Mesenchymal stem cell (in vitro differentiated cells and primary cell): ENCODE measurements at regions not wholly inside any gene's neighbourhood (a gene's known extent, or its start where the extent isn't known, plus 50 kb on each side); places are given as distances from the start of the nearest gene placed in this dataset.

Source experiments
- DNase-seq: peaks from one replicate; pipeline ENCODE4 v3.0.0-alpha.2; 2013
- H2AFZ ChIP-seq: one replicate; pipeline ENCODE4 v1.6.1; 2013; ENCODE audit warnings: low read depth, mild to moderate bottlenecking, control low read depth, inconsistent platforms, low read length, moderate library complexity
- H2AK5ac ChIP-seq: 2 replicates; pipeline ENCODE4 v1.6.1; 2013; ENCODE audit warnings: low read length, moderate library complexity, mild to moderate bottlenecking, inconsistent platforms; ENCODE audit not compliant: severe bottlenecking
- H2BK120ac ChIP-seq: one replicate; pipeline ENCODE4 v1.6.1; 2013; ENCODE audit warnings: low read depth, mild to moderate bottlenecking, inconsistent platforms, low read length, moderate library complexity
- H2BK12ac ChIP-seq, 2 experiments: one replicate each; pipeline ENCODE4 v1.6.1; 2013; ENCODE audit warnings: inconsistent platforms in 2 of 2, low read length in 2 of 2, mild to moderate bottlenecking in 2 of 2, moderate library complexity in 2 of 2, control low read depth in 1 of 2
- H2BK15ac ChIP-seq: one replicate; pipeline ENCODE4 v1.6.1; 2013; ENCODE audit warnings: mild to moderate bottlenecking, low read depth, inconsistent platforms; ENCODE audit not compliant: poor library complexity, severe bottlenecking
- H2BK5ac ChIP-seq: 2 replicates; pipeline ENCODE4 v1.6.1; 2013; ENCODE audit warnings: low read depth, mild to moderate bottlenecking, low read length, control low read depth, inconsistent platforms; ENCODE audit not compliant: poor library complexity, severe bottlenecking
- H3K14ac ChIP-seq, 2 experiments: one replicate each; pipeline ENCODE4 v1.6.1; 2013; ENCODE audit warnings: inconsistent platforms in 2 of 2, low read length in 2 of 2, control low read depth in 1 of 2, mild to moderate bottlenecking in 1 of 2, moderate library complexity in 1 of 2
- H3K18ac ChIP-seq, 2 experiments: one replicate each; pipeline ENCODE4 v1.6.1; 2013; ENCODE audit warnings: inconsistent platforms in 2 of 2, low read length in 2 of 2, control low read depth in 1 of 2, low read depth in 1 of 2, mild to moderate bottlenecking in 1 of 2
- H3K23ac ChIP-seq, 2 experiments: one replicate each; pipeline ENCODE4 v1.6.1; 2013; ENCODE audit warnings: inconsistent platforms in 2 of 2, low read length in 2 of 2, mild to moderate bottlenecking in 2 of 2, moderate library complexity in 2 of 2, control low read depth in 1 of 2
- H3K27ac ChIP-seq: 2 replicates; pipeline ENCODE4 v1.5.1; 2013; ENCODE audit warnings: mild to moderate bottlenecking, moderate library complexity, low read length, control low read depth, inconsistent platforms; ENCODE audit not compliant: poor library complexity, severe bottlenecking
- H3K27me3 ChIP-seq, 2 experiments: 2 replicates each; pipeline versions ENCODE4 v1.6.1 to v1.7.0; 2013; ENCODE audit warnings: low read length in 2 of 2, mild to moderate bottlenecking in 2 of 2, moderate library complexity in 2 of 2, control low read depth in 1 of 2, inconsistent platforms in 1 of 2; ENCODE audit not compliant: control insufficient read depth in 1 of 2, insufficient read depth in 1 of 2
- H3K36me3 ChIP-seq, 2 experiments: 2 replicates each; pipeline versions ENCODE4 v1.6.1 to v1.7.0; 2013; ENCODE audit warnings: low read length in 2 of 2, control low read depth in 1 of 2, inconsistent platforms in 1 of 2, low read depth in 1 of 2, mild to moderate bottlenecking in 1 of 2; ENCODE audit not compliant: insufficient read depth in 2 of 2, control insufficient read depth in 1 of 2
- H3K4ac ChIP-seq, 2 experiments: one replicate each; pipeline ENCODE4 v1.6.1; 2013; ENCODE audit warnings: inconsistent platforms in 2 of 2, low read length in 2 of 2, mild to moderate bottlenecking in 2 of 2, moderate library complexity in 2 of 2, control low read depth in 1 of 2, low read depth in 1 of 2
- H3K4me1 ChIP-seq: 2 replicates; pipeline ENCODE4 v1.6.1; 2013; ENCODE audit warnings: low read depth, low read length, control low read depth; ENCODE audit not compliant: control insufficient read depth, insufficient read depth
- H3K4me2 ChIP-seq: 2 replicates; pipeline ENCODE4 v1.6.1; 2013; ENCODE audit warnings: low read length, mild to moderate bottlenecking, inconsistent platforms; ENCODE audit not compliant: poor library complexity, severe bottlenecking
- H3K4me3 ChIP-seq, 2 experiments: 2 replicates each; pipeline versions ENCODE4 v1.5.1 to v1.7.0; 2013; ENCODE audit warnings: low read length in 2 of 2, mild to moderate bottlenecking in 2 of 2, control low read depth in 1 of 2, low read depth in 1 of 2; ENCODE audit not compliant: insufficient read depth in 1 of 2
- H3K79me1 ChIP-seq: replicated peaks from 2 replicates; pipeline ENCODE4 v1.6.1; 2013; ENCODE audit warnings: mild to moderate bottlenecking, control low read depth, low read length, inconsistent platforms; ENCODE audit not compliant: poor library complexity, severe bottlenecking
- H3K9ac ChIP-seq: 2 replicates; pipeline ENCODE4 v1.7.0; 2013; ENCODE audit warnings: mild to moderate bottlenecking, low read length, moderate library complexity
- H3K9me3 ChIP-seq: 2 replicates; pipeline ENCODE4 v1.7.0; 2013; ENCODE audit warnings: mild to moderate bottlenecking, low read length; ENCODE audit not compliant: control insufficient read depth
- H4K8ac ChIP-seq: one replicate; pipeline ENCODE4 v1.6.1; 2013; ENCODE audit warnings: inconsistent platforms, mild to moderate bottlenecking, low read length, moderate library complexity
- H4K91ac ChIP-seq: one replicate; pipeline ENCODE4 v1.6.1; 2013; ENCODE audit warnings: mild to moderate bottlenecking, low read length, inconsistent platforms
- WGBS: methylation state at CpG from one replicate; pipeline ENCODE4 v1.1.7; 2013; ENCODE audit warnings: mixed read lengths; 5-methylcytosine and 5-hydroxymethylcytosine counted together

DNA sequence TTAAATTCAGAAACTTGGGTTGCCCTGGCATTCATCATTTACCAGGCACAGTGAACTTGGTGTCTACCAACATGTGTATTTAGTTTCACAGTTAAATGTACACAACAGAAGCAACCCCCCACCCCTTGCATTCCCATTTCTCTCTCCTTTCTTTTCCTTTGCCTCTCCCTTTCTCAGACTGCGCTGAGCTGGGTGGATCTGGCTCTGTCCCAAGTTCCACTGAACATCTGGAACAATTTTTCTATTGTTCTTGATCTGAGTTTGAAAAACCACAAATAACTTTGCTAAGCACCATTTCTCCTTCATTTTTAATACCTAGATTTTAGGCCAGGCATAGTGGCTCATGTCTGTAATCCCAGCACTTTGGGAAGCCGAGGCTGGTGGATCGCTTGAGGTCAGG lies 242.2 kb downstream of the ABHD5 start:
- Histone ChIP-seq H2BK5ac (no peak overlapping the region), H2AFZ (no peak overlapping the region), H3K18ac (no peak overlapping the region), H2BK12ac (no peak overlapping the region), H3K9ac (no peak overlapping the region), H3K79me1 (no peaks in the 10 kb centered on the region), H4K91ac (no peak overlapping the region), H3K27me3 (no peaks in the 10 kb centered on the region), H3K4me2 (no peak overlapping the region), H3K14ac (no peak overlapping the region), H4K8ac (no peak overlapping the region), H3K4me1 (no peaks in the 10 kb centered on the region), H2AK5ac (no peak overlapping the region), H3K27ac (no peak overlapping the region), H3K4ac (no peak overlapping the region), H2BK120ac (no peak overlapping the region), H3K9me3 (no peaks in the 10 kb centered on the region), H3K4me3 (no peak overlapping the region), H2BK15ac (no peak overlapping the region), H3K36me3 (no peaks in the 10 kb centered on the region), H3K23ac (no peak overlapping the region)
- WGBS: 75% methylated on average over 3 of the region's 3 CpGs
- DNase-seq: no peak

- Histone ChIP-seq H2BK12ac (no peak overlapping the region), H3K9ac (no peak overlapping the region), H2AFZ (no peak overlapping the region), H3K4me1 (peaks cover 7% of the 10 kb centered on the region), H3K9me3 (no peaks in the 10 kb centered on the region), H2BK5ac (no peak overlapping the region), H3K36me3 (no peaks in the 10 kb centered on the region), H3K27me3 (peaks cover 14 to 59% of the 10 kb centered on the region in 2 experiments), H3K23ac (no peak overlapping the region), H3K79me1 (no peaks in the 10 kb centered on the region), H2AK5ac (no peak overlapping the region), H3K14ac (no peak overlapping the region), H2BK120ac (no peak overlapping the region), H3K18ac (no peak overlapping the region), H3K27ac (no peak overlapping the region), H2BK15ac (no peak overlapping the region), H4K8ac (no peak overlapping the region), H3K4me2 (no peak overlapping the region), H3K4me3 (no peak overlapping the region), H3K4ac (no peak overlapping the region), H4K91ac (no peak overlapping the region)
- DNase-seq: no peak
- 88% methylated on average over 5 of the region's 5 CpGs for WGBS
Observed at GRCh38 chr3:43948013-43948412, 257.3 kb downstream of the ABHD5 start.

GRCh38 chr3:43949594-43949993 lies 258.9 kb downstream of the ABHD5 start:
- DNase-seq: no peak
- WGBS: 80% methylated on average over 6 of the region's 6 CpGs

DNA sequence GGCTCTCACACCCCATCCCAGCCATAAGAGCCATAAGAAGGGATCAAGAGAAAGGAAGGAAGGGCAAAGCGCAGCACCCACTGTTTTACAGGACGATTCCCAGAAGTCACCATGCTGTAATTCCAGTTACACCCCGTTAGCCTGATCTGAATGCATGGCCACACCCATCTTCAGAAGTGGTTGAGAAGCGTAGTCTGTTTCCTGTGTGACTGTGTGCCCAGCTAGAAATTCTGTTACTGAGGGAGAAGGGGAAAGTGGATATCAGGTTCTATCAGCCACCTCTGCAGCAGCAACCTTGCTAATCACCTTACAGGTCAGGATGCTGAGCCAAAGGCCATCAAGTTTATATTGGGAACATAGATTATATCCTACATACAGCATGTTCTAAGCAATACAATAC lies 260.0 kb downstream of the ABHD5 start:
- no peak overlapping the region for H3K9ac ChIP-seq
- peaks cover 14 to 64% of the 10 kb centered on the region in 2 experiments for H3K27me3 ChIP-seq
- DNase-seq: no peak
- H2BK5ac ChIP-seq: no peak overlapping the region
- no peak overlapping the region for H4K91ac ChIP-seq
- H2BK15ac ChIP-seq: no peak overlapping the region
- WGBS: 80% methylated on average over 4 of the region's 4 CpGs
- no peak overlapping the region for H3K4ac ChIP-seq
- no peak overlapping the region for H2AK5ac ChIP-seq
- H3K14ac ChIP-seq: no peak overlapping the region
- H3K4me2 ChIP-seq: no peak overlapping the region
- no peak overlapping the region for H3K4me3 ChIP-seq
- H2BK12ac ChIP-seq: no peak overlapping the region
- no peaks in the 10 kb centered on the region for H3K79me1 ChIP-seq
- H3K27ac ChIP-seq: no peak overlapping the region
- H2BK120ac ChIP-seq: no peak overlapping the region
- H3K36me3 ChIP-seq: no peaks in the 10 kb centered on the region
- H3K4me1 ChIP-seq: peaks cover 15% of the 10 kb centered on the region
- H3K23ac ChIP-seq: no peak overlapping the region
- no peak overlapping the region for H3K18ac ChIP-seq
- H2AFZ ChIP-seq: no peak overlapping the region
- no peaks in the 10 kb centered on the region for H3K9me3 ChIP-seq
- H4K8ac ChIP-seq: no peak overlapping the region

More at GRCh38 chr3:43949594-43949993, 258.9 kb downstream of the ABHD5 start:
- Histone ChIP-seq H3K14ac (no peak overlapping the region), H3K4ac (no peak overlapping the region), H4K8ac (no peak overlapping the region), H3K9me3 (no peaks in the 10 kb centered on the region), H3K4me2 (no peak overlapping the region), H2BK12ac (no peak overlapping the region), H3K4me1 (peaks cover 14% of the 10 kb centered on the region), H2BK15ac (no peak overlapping the region), H3K9ac (no peak overlapping the region), H3K27ac (no peak overlapping the region), H3K4me3 (no peak overlapping the region), H2AK5ac (no peak overlapping the region), H2BK120ac (no peak overlapping the region), H3K36me3 (no peaks in the 10 kb centered on the region), H4K91ac (no peak overlapping the region), H2AFZ (no peak overlapping the region), H3K79me1 (no peaks in the 10 kb centered on the region), H3K18ac (no peak overlapping the region), H3K27me3 (peaks cover 14 to 59% of the 10 kb centered on the region in 2 experiments), H3K23ac (no peak overlapping the region), H2BK5ac (no peak overlapping the region)
